CD4-positive, alpha-beta T cell treated with Interleukin-21 for 1 hour (primary cell): ENCODE measurements at regions not wholly inside any gene's neighbourhood (a gene's known extent, or its start where the extent isn't known, plus 50 kb on each side); places are given as distances from the start of the nearest gene placed in this dataset.
"Not testable (repeated sequence)": the region's sequence is repeated elsewhere in the genome, so short reads cannot be mapped to it uniquely, and the experiment has no call there.

Experiments used
- DNase-seq: peaks from one replicate; pipeline ENCODE4 v3.0.0-alpha.2; 2020

GRCh38 chr6:154602708-154603107, 92.2 kb upstream of the CNKSR3 start:
- no peak for DNase-seq

- no peak for DNase-seq
These were observed 93.6 kb upstream of the CNKSR3 start for GRCh38 chr6:154604119-154604518.

- DNase-seq = no peak
These were observed 94.8 kb upstream of the CNKSR3 start for GRCh38 chr6:154605178-154605881.

GRCh38 chr6:154605882-154606370, 95.4 kb upstream of the CNKSR3 start:
- no peak for DNase-seq

GRCh38 chr6:154606457-154606856, 96.0 kb upstream of the CNKSR3 start:
- DNase-seq = peak; percentile 57

GRCh38 chr6:154606860-154607259, 96.4 kb upstream of the CNKSR3 start:
- DNase-seq = no peak

- DNase-seq = no peak
These were observed 100.8 kb upstream of the CNKSR3 start for GRCh38 chr6:154611241-154611640.

GRCh38 chr6:154611847-154612246, 101.4 kb upstream of the CNKSR3 start:
- no peak for DNase-seq

GRCh38 chr6:154613137-154613676, 102.7 kb upstream of the CNKSR3 start:
- no peak for DNase-seq

- no peak for DNase-seq
These were observed 103.6 kb upstream of the CNKSR3 start for GRCh38 chr6:154614101-154614500.

- DNase-seq = no peak
These were observed 104.2 kb upstream of the CNKSR3 start for GRCh38 chr6:154614641-154615040.

- no peak for DNase-seq
These were observed 105.1 kb upstream of the CNKSR3 start for GRCh38 chr6:154615483-154616025.

- DNase-seq = no peak
These were observed 106.7 kb upstream of the CNKSR3 start for GRCh38 chr6:154617175-154617574.

- DNase-seq = no peak
These were observed 108.7 kb upstream of the CNKSR3 start for GRCh38 chr6:154619146-154619545.

GRCh38 chr6:154621686-154622085, 111.2 kb upstream of the CNKSR3 start:
- no peak for DNase-seq

- DNase-seq = no peak
These were observed 110.4 kb upstream of the SCAF8 start for GRCh38 chr6:154622618-154623336.

- no peak for DNase-seq
These were observed 109.8 kb upstream of the SCAF8 start for GRCh38 chr6:154623391-154623790.

GRCh38 chr6:154624038-154624599, 109.1 kb upstream of the SCAF8 start:
- DNase-seq = no peak

GRCh38 chr6:154624727-154625126, 108.5 kb upstream of the SCAF8 start:
- DNase-seq = not testable (repeated sequence)

- no peak for DNase-seq
These were observed 107.5 kb upstream of the SCAF8 start for GRCh38 chr6:154625721-154626120.

GRCh38 chr6:154629127-154629526, 104.1 kb upstream of the SCAF8 start:
- DNase-seq = no peak

GRCh38 chr6:154632119-154632518, 101.1 kb upstream of the SCAF8 start:
- no peak for DNase-seq

- no peak for DNase-seq
These were observed 95.8 kb upstream of the SCAF8 start for GRCh38 chr6:154637392-154637791.
